Medulla oblongata (tissue), 1 donor: ENCODE measurements at regions not wholly inside any gene's neighbourhood (a gene's known extent, or its start where the extent isn't known, plus 50 kb on each side); places are given as distances from the start of the nearest gene placed in this dataset.
"Not testable (repeated sequence)": the region's sequence is repeated elsewhere in the genome, so short reads cannot be mapped to it uniquely, and the experiment has no call there.

Source experiments
- DNase-seq: peaks from one replicate; pipeline ENCODE4 v3.0.0-alpha.2; 2015; ENCODE audit errors: extremely low spot score

DNA sequence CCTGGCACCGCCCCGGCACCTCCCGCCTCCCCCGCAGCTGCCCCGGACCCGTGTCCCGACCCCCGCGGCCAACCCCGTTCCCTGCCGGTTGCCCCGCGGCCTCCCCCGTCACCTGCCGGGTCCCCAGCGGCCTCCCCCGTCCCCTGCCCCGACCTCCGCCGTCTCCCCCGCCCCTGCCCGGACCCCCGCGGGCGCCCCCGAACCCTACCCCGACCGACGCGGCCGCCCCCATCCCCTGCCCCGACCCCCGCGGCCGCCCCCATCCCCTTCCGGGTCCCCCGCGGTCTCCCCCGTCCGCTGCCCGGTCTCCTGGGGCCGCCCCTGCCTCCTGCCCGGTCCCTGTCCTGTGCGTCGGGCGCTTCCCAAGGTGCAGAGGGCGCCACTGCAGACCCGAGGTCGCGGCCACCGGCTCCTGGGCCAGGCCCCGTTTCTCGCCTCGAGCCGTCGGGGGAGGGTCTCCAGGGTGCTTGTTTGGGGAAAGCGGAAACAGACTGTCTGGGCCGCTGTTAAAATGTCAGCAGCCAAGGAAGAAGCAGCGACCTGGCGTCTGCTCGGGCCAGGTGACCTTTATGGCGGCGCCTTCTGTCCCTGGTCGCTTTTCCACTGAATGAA, 51.6 kb upstream of the APOD start:
- DNase-seq = not testable (repeated sequence)

DNA sequence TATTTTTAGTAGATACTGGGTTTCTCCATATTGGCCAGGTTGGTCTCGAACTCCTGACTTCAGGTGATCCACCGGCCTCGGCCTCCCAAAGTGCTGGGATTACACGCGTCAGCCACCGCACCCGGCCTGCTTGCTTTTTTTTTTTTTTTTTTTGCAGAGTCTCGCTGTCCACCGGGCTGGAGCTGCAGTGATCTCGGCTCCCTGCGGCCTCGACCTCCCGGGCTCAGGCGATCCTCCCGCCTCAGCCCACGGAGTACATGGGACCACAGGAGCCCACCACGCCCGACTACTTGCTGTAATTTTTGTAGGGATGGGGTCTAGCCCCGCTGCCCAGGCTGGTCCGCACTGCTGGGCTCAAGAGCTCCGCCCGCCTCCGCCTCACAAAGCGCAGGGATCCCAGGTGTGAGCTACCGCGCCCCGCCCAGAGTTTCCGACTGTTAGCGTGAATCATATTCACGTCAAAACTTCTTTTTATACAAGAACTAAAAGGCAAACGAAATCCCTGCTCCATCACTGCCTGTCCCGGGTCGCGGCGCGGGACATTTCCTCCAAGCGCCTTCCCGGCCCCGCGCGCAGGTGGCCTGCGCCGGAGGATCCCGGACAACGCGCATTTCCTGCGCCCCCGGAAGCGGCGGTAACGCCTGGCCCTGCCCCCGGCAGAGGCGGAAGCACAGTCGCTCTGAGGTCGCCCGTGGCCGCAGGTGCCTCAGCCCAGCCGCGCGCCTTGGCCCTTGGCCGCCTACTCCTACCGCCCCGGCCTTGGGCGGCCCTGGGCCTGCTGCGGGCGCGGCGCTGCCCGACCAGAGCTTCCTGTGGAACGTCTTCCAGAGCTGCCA, 50.9 kb upstream of the APOD start:
- DNase-seq = not testable (repeated sequence)
